ENCODE measurements at regions not wholly inside any gene's neighbourhood (a gene's known extent, or its start where the extent isn't known, plus 50 kb on each side); places are given as distances from the start of the nearest gene placed in this dataset.
"Not testable (repeated sequence)": the region's sequence is repeated elsewhere in the genome, so short reads cannot be mapped to it uniquely, and the experiment has no call there.

GRCh38 chr3:63126530-63126929, 151.6 kb upstream of the SYNPR start:
- no peak for DNase-seq

DNA sequence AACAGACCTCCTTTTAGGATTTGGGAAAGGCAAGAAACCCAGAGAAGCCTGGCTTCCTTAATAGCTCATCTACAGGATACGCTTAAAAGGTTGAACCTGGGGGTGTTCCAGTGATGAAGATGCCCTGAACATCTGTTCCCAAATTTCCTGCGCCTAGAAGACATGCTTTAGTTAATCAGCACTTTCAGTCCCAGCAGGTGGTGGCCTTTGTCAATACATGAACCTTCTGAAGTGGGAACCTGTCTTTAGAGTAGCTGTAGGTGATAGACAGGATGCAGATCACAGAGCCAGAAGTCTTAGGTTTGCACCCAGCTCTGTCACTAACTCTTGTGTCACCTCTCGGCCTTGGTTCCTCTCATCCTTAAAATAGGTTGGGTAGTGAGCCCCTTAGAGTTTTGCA, 149.7 kb upstream of the SYNPR start:
- DNase-seq: no peak

DNA sequence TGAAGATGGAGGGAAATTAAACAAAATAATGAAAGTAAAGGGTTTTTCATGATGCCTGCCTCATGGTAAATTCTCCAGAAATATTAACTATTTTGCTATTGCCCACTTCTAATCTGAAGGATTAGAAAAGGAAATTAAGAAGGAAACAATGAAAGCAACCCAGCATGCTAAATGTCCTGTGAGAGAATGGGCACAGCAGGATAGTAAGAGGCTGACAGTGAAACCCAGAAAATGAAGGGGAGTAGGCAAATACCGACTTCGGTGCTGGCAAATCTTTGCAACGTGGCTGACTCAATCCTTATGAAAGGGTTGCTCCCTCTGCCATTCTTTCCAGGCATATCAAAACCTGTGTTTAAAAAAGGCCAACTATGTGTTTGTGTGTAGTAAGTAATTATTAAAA, 147.5 kb upstream of the SYNPR start:
- DNase-seq: no peak

GRCh38 chr3:63132461-63133250, 145.5 kb upstream of the SYNPR start:
- no peak for DNase-seq

GRCh38 chr3:63135367-63135766, 142.7 kb upstream of the SYNPR start:
- no peak for DNase-seq

DNA sequence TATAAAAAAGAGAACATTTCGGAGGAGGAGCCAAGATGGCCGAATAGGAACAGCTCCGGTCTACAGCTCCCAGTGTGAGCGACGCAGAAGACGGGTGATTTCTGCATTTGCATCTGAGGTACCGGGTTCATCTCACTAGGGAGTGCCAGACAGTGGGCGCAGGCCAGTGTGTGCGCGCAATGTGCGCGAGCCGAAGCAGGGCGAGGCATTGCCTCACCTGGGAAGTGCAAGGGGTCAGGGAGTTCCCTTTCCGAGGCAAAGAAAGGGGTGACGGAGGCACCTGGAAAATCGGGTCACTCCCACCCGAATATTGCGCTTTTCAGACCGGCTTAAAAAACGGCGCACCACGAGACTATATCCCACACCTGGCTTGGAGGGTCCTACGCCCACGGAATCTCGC, 141.9 kb upstream of the SYNPR start:
- DNase-seq: not testable (repeated sequence)

DNA sequence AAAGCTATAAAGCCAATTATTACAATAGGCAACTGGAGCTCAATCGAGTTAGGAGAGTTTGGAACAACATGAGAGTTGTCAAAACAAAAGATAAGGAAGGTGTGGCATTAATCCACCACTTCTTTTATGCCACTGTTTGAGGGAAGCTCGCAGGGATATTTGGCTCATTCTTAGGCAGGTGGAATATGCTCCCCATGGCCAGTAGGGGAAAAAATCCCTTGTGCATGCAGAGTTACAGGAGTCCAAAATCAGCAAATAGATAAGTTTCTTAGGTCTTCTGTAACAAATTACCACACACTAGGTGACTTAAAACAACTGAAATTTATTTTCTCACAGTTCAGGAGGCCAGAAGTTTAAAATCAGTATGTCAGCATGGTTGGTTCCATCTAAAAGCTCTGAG, 135.4 kb upstream of the SYNPR start:
- DNase-seq: no peak

DNA sequence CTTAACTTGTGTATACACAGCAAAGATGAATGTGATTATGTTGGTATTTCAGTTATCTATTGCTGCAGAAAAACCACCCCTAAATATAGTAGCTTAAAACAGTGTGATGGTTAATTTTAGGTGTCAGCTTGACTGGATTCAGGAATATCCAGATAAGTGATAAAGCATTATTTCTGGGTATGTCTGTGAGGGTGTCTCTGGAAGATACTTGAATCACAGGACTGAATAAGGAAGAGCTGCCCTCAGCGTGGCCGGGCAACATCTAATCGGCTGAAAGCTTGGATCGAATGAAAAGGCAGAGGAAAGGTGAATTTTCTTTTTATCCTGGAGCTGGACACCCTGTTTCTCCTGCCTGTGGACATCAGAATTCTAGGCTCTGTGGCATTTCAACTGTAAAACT, 132.0 kb upstream of the SYNPR start:
- DNase-seq: no peak

DNA sequence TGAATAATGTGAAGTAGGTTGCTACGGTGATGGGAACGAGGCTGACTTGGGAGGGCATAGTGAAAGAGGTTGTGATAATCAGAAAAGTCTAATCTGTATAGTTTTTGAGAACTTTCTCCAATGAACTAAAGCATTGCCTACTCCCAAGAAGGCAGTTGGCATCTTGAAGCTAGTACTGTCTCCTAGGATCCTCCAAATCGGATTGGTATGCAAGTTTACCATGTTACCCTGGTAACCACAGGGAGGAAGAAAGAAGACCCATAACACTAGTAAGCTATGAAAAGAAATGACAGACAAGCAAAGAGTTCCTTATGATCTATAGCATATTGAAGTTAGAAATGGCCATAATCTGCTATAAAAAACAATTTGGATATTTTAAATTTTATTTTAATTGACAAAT, 127.2 kb upstream of the SYNPR start:
- DNase-seq: no peak

DNA sequence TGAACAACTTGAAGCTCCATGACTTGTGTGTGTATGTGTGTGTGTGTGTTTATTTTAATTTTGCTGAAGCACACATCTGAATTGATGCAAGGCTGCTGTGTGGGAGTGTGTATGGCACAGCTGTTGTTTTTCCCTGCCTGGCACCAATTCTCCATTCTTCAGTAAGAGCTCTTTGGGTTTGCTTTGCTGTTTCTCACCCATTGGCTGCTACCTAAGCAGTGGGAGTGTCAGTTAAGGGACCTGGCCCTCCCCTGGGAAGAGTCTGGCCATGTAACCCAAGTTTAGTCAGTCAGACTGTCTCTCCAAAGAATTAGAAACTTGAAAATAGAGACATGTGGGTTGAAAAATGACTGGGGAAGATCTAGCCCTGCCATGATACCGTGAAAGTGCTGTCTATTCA, 126.2 kb upstream of the SYNPR start:
- no peak for DNase-seq

GRCh38 chr3:63159764-63160163, 118.3 kb upstream of the SYNPR start:
- no peak for DNase-seq

- no peak for DNase-seq
Observed at GRCh38 chr3:63167113-63167512, 111.0 kb upstream of the SYNPR start.

- no peak for DNase-seq
Observed at GRCh38 chr3:63168179-63168578, 109.9 kb upstream of the SYNPR start.

GRCh38 chr3:63179862-63180522, 98.1 kb upstream of the SYNPR start:
- DNase-seq: no peak

DNA sequence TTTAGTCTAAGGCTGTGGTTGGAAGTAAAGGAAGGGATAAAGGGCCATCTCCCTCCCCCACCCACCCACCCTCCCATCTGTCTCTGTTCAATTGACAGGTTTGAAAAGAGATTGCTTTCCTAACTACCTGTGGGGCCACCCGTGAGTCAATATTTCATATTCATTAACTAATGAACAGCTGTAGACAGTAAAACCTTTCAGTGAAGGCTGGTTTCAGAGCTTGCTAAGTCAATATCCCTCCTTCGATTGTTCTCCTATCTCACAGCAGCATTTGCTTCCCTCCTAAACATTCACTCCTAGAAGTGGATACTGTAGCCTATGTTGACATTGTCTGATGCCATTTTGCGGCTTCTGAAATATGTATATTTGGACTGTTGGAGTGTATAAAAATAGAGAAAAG, 85.9 kb upstream of the SYNPR start:
- no peak for DNase-seq

GRCh38 chr3:63193647-63194046, 84.5 kb upstream of the SYNPR start:
- peak; percentile 9 for DNase-seq

GRCh38 chr3:63199606-63200005, 78.5 kb upstream of the SYNPR start:
- no peak for DNase-seq

- no peak for DNase-seq
Observed at GRCh38 chr3:63202529-63202928, 75.6 kb upstream of the SYNPR start.

DNA sequence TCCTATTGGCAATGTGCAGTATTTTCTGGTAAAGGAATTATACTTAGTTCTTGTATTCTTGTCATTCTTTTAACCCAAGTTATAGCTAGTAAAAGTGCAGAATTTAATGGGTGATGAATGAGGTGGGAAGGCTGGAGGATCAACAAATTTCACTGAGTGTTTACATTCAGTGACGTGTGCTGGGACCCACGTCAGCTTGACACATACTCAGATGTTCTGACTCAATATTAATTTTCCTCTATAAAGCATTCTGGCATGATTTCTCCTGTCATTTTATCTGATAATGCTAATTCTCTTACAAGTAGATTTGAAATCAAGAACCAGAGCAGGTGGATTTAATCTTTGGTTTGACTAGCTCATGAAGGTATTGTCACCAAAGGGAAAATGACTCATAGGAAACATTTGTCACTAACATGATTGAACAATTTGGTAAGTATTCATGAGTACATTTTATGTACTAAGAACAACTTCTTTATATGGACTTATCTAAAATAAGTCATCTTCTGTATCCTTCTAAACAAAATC, 71.0 kb upstream of the SYNPR start:
- DNase-seq: no peak

DNA sequence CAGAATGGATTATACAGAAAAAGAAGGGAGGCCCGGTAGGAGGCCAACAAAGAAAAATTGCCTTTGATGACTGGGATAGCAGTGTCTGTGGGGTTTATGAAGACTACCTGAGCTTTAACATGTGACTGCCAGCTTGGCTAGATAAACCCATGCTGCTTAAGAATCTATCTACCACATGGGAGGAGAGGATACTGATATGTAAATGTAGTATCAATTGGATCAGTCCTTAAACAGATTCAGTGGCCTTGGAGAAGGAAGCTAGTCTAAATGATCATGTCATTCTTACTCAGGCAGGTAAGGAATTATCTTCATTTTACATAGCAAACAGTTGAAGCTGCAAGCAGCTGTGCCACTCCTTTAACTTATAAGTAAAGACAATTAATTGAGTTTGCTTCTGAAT, 50.0 kb upstream of the SYNPR start:
- DNase-seq: no peak
